ENCODE measurements at regions not wholly inside any gene's neighbourhood (a gene's known extent, or its start where the extent isn't known, plus 50 kb on each side); places are given as distances from the start of the nearest gene placed in this dataset.

DNA sequence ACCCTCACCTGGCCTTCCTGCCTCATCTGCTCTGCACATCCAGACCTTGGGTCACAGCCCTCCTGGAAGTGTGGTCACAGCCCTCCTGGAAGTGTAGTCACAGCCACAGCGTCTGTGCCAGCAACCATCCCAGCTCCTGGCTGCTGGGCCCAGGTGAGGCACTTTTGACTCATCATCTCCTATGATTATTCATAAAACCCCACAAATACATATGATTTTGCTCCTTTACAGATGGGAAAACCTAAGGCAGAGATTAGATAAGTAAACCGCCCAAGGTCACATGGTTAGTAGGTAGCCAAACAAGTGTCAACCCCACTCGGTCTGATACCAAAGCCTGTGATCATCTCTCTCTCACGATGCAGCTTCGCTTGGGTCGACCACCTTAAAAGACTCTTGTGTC, 94.3 kb downstream of the PRLHR start:
- TF ChIP-seq JUND (IDR thresholded peaks at IDR 0.05) (no peak), ATF3 (IDR thresholded peaks at IDR 0.05) (no peak), REST (IDR thresholded peaks at IDR 0.05) (no peak), TAF1 (conservative IDR thresholded peaks at IDR 0.05) (no peak), YY1 (IDR thresholded peaks at IDR 0.05) (no peak), ZBTB33 (IDR thresholded peaks at IDR 0.05) (no peak), HNF4A (conservative IDR thresholded peaks at IDR 0.05) (no peak), RAD21 (IDR thresholded peaks at IDR 0.05) (no peak), GABPA (IDR thresholded peaks at IDR 0.05 in 1 of 2, conservative IDR thresholded peaks at IDR 0.05 in 1 of 2) (no peak), FOXA1 (IDR thresholded peaks at IDR 0.05) (no peak), SP1 (IDR thresholded peaks at IDR 0.05) (no peak)
- TF ChIP-seq, protein P1, sequence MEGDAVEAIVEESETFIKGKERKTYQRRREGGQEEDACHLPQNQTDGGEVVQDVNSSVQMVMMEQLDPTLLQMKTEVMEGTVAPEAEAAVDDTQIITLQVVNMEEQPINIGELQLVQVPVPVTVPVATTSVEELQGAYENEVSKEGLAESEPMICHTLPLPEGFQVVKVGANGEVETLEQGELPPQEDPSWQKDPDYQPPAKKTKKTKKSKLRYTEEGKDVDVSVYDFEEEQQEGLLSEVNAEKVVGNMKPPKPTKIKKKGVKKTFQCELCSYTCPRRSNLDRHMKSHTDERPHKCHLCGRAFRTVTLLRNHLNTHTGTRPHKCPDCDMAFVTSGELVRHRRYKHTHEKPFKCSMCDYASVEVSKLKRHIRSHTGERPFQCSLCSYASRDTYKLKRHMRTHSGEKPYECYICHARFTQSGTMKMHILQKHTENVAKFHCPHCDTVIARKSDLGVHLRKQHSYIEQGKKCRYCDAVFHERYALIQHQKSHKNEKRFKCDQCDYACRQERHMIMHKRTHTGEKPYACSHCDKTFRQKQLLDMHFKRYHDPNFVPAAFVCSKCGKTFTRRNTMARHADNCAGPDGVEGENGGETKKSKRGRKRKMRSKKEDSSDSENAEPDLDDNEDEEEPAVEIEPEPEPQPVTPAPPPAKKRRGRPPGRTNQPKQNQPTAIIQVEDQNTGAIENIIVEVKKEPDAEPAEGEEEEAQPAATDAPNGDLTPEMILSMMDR (IDR thresholded peaks at IDR 0.05; ENCODE audit: low read depth, low read length, missing input control) = no peak
- TF ChIP-seq, protein P2, sequence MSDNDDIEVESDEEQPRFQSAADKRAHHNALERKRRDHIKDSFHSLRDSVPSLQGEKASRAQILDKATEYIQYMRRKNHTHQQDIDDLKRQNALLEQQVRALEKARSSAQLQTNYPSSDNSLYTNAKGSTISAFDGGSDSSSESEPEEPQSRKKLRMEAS (IDR thresholded peaks at IDR 0.05) = no peak
